Adrenal gland (tissue), 5 donors: ENCODE measurements at regions not wholly inside any gene's neighbourhood (a gene's known extent, or its start where the extent isn't known, plus 50 kb on each side); places are given as distances from the start of the nearest gene placed in this dataset.

Experiments used
- CTCF ChIP-seq, 6 experiments: fragments of 450-650 bp in 4 of 6; fragments of 200-600 bp in 2 of 6; sonication (generic) in 1 of 6; IDR thresholded peaks; 1 replicate in 5 of 6; 2 replicates in 1 of 6; pipeline versions ENCODE4 v1.5.1 to v1.8.0; 2016 to 2021; ENCODE audit warnings: antibody characterized with exemption in 6 of 6, mild to moderate bottlenecking in 2 of 6, moderate library complexity in 1 of 6
- POLR2A ChIP-seq, 2 donors: fragments of 450-650 bp; IDR thresholded peaks; one replicate each; pipeline ENCODE4 v1.6.1; 2017; ENCODE audit warnings: antibody characterized with exemption in 2 of 2, mild to moderate bottlenecking in 2 of 2, moderate library complexity in 1 of 2
- donor health status: DM: no; HTN: no; CAD: no.

DNA sequence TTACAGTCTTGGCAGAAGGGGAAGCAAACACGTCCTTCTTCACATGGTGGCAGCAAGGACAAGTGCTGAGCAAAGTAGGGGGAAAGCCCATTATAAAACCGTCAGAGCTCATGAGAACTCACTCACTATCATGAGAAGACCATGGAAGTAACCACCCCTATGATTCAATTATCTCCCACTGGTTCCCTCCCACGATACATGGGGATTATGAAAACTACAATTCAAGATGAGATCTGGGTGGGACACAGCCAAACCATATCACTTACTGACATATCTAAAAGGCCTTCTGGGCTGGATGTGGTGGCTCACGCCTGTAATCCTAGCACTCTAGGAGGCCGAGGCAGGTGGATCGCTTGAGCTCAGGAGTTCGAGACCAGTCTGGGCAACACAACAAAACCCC is 117.1 kb upstream of the USP9X start:
- TF ChIP-seq CTCF (IDR thresholded peaks at IDR 0.05), result no peak
- TF ChIP-seq POLR2A (IDR thresholded peaks at IDR 0.05), result no peak
